Activated T-helper 1 cell treated with anti-CD3 and anti-CD28 coated beads, Interleukin-2, amount 50 U/mL, for 16 hours (primary cell): ENCODE measurements at regions not wholly inside any gene's neighbourhood (a gene's known extent, or its start where the extent isn't known, plus 50 kb on each side); places are given as distances from the start of the nearest gene placed in this dataset.

Source experiments
- DNase-seq, 2 donors: peaks; one replicate each; pipeline ENCODE4 v3.0.0-alpha.2; 2020; ENCODE audit warnings: low read depth in 1 of 2, low spot score in 1 of 2

DNA sequence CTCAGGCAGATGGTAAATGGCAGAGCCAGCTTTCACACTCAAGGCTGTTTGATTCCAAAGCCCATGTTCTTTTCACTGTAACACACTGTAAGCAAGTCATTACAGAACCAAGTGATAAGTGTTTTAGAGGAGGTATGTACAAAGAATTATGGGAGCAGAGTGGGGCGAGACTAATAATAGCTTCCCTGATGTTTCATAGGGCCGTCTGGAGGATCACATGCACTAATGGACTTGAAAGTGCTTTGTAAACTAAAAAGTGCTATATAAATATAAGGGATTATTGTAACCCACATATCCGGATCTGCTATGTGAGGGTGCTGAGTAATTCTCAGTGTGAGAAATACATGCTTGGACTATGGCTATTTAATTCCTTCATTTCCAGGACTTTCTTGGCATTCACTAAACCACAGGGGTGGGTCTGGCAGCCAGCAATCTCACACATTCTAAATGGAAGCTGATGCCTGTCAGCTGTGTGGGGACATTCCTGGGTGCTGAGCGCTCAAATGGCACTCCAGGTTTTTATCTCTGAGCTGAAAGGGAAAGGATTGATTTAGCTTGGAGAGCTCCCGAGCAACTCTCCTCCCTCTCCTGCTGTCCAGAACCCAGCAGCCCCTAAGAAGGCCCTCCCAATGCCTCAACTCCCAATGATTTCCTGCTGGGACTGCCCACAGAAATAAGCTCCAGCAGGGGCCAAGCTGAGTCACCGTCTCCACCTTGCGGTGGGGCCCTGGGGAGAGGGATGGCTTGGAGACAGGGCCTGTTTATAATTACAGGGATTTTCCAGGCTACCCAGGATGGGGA lies 222.8 kb downstream of the SOX11 start:
- DNase-seq: no peak

- DNase-seq: no peak
Measured at GRCh38 chr2:5915881-5916310, 223.7 kb downstream of the SOX11 start.

DNA sequence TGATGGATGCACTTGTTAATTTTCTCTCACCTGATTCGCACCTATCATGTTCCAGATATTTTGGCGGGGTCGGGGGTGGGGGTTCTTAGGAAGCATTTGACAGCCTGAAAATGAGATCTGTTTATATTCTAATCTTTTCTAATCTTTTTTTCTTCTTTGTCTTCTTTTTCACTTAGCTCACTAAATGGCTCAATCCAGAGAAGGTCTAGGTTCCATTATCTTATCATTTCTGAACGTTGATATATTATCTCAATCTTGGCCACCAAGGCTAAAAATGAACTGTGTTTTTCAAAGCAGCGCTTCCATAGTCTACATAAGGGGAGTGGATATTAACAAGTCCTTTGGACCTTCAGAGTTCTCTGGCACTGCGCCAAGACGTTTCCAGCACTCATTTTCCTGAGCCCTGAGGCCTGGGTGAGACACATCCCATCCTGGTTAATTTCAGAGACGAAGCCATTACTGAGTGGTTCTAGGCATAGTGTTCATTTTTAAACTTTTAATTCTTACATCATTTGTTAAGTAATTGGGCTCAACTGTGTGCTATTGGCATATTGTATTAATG lies 229.0 kb downstream of the SOX11 start:
- no peak for DNase-seq

DNA sequence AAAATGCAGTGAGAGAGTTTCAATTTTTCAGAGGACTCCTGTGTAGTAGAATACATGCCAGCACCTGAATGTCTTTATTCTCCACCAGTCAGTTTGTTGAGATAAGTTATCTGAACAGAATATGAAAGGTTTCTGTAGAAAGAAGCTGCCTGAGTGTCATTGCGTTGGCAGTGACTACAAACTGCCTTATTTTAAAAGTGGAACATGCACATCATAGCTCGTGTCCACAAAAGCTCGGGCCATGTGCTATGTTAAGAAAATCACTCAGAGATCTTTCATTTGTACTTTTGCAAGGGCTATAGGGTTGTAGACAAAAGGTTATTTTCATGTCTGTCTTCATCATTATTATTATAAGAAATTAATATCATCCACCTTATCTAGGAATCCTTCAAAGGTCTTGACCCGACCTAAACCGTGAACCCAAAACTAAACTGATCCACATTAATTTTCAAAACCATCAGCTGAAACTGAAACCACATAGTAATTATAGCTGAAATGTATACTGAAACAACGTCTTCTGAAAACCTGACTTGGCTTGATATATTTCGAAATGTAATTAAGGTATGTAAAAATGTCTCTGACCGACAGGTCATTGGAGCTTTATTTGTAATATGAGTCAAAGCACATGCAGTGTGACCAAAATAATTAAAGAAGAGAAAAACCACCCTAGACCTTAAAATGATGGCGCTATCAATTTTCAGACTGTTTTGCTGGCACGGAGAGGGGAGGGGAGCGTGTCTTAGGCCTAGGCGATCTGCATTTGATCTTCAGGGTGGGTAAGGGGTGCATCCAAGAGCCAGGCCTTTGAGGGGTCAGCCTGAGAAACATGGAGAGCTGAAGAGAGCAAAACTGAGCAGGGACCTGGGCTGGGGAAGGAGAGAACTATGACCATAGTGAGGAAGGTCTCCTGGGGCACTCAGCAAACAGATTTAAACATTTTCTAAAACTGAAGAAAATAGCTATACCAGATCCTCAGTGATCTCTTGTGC lies 232.1 kb downstream of the SOX11 start:
- DNase-seq: no peak

DNA sequence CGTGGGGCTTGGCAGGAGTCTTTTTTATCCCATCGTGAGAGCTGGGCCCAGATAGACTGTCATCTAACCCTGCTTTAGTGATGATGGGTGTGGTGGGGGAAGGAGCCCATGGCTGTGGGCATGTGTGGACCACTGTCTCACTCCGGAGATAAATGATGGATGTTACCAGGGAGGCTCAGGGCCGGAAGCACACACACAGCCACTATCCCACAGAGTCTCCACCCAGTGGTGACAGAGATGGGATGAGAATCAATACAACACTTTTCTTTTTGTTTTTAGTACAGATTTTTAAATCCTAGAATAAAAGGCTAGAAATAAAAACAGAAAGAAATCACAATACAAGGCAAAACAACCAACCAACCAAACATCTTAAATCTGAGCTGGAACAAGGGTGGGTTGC lies 233.4 kb downstream of the SOX11 start:
- no peak for DNase-seq

DNA sequence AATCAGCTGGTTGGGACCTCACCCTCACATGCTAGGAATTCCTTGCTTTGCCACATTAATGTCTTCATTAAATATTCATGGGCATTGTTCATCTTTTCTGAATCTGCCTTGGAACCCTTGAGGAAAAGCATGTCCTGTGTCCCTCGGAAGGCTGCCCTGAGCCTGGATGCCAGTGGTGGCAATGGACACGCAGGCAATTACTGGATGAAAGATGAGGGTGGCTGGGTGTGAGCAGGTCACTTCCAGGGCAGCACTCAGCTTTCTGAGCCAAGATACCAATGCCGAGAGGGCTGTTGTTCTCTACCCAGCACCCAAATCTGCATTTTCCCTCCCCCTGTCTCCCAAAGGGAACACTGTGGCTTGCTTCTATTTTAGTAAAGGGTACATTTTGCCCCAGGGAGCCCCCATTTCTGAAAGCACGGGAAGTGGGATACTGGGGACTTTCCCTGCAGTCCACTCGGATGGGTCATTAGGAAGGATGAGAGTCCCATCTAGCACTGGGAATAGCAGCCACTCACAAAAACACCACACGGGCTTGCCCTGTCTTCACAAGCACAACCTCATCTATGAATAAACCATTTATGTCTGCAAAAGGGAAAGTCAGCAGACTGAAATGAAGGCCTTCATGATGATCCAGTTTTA lies 234.8 kb downstream of the SOX11 start:
- DNase-seq: no peak

- no peak for DNase-seq
Measured at GRCh38 chr2:5932556-5933469, 240.6 kb downstream of the SOX11 start.

- DNase-seq: no peak
Measured at GRCh38 chr2:5933669-5934068, 241.5 kb downstream of the SOX11 start.

DNA sequence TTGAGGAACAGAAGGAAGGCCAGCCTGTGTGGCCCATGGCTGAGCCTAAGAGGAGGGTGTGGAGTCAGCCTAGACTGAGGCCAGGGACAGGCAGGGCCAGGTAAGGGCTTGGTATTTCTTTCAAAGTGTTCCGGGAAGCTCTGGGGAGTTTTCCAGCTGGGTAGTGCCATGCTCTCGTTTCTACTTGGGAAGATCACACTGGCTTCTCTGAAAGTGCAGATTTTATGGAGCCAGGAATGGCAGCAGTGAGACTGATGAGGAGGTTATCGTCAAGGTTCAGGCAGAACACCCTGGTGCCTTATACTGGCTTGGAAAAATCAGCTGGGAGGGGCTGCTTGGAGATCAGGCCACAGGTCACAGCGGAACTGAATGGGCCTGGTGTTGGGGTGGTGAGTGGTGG lies 245.1 kb downstream of the SOX11 start:
- no peak for DNase-seq

GRCh38 chr2:5937851-5938565 lies 245.8 kb downstream of the SOX11 start:
- no peak for DNase-seq

DNA sequence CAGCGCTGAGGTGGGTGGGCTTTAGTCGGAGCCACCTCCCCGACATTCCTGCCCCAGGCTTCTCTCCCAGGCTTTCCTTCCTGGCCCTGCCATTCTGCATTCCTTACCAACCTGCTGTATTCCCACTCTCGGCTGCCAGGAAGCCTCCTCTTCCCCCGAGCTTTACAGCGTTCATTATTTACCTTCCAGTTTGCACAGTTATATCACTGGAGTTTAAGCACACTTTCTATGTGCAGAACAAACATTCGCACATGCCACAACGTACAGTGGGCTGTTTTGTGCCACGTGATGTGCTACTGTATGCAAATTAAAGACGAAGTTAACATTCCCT lies 246.3 kb downstream of the SOX11 start:
- no peak for DNase-seq

DNA sequence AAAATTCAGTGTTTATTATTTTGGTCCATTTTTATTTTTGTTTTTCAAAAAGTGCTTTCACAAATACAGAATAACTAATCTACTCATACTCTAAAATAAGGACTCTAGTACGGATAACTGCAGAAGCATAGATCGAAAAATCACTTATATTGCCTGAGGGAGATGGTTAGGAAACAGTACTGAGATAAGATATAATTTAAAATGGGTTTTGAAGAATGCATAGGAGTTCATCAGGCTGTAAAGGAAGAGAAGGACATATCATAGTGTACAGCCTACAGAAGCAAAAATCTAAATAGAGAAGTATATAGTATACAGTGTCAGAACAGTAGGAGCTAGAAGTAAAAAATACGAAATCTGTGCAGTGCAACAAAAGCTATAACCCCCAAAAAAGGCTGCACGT lies 247.4 kb downstream of the SOX11 start:
- DNase-seq: no peak

DNA sequence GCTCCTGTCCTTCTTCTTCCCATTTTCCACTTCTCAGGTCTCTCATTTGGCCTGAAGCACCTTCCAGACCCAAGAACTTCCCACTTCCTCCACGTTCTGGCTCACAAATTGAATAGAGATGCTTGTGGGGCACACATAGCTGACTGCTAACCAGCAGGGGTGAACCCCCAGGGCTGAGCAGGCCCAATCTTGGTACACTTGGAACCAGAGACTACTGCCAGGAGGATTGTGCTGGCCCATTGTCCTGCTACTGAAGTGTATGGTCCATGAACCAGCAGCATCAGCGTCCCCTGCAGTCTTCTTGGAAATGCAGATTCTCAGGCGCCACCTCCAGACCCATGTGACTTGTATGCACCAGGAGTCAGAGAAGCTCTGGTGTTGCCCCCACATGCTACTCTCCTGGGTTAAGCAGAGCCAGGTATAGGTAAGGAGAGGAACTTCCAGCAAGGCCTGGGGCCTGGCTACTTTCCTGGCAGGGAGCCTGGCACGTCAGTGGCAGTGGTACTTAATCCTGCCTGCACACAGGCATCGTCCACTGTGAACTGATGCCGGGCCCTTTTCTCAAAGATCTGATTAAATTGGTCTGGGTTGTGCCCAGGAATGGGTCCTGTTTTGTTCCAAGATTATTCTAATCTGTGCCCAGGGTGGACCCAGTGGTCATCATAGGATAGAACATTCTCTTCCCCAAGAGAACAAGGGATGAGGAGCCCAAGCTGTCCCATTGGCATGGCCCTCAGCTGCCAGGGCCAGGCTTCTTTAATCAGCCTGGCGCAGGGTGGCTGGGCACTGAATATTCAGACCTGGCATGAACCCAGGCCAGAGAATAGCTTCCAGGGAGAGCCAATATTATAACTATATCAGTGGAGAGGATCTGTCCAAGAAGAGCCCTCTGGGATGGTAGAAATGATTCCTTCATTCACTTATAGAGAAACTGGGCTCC lies 248.7 kb downstream of the SOX11 start:
- no peak for DNase-seq

DNA sequence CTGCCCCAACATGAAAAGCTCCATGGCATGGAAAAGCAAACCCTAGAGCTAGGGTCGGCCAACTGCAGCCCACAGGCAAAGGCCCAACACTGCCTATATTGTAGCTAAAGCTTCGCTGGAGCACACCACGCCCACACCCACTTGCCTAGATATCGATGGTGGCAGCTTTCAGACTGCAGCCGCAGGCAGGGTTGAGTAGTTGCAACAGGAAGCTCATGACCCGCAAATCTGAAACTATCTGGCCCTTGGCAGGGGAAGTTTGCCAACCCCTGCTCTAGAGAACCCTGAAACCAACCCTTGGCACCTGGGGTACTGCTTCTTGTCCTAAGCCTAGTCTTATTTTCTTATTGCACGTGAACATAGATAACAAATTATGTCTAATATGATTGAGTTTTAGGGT lies 250.0 kb downstream of the SOX11 start:
- DNase-seq: no peak

- DNase-seq: no peak
Measured at GRCh38 chr2:5945742-5946141, 253.6 kb downstream of the SOX11 start.

GRCh38 chr2:5946225-5947115 lies 254.3 kb downstream of the SOX11 start:
- DNase-seq: no peak

- no peak for DNase-seq
Measured at GRCh38 chr2:5950736-5951135, 258.6 kb downstream of the SOX11 start.

GRCh38 chr2:5951471-5951870 lies 259.3 kb downstream of the SOX11 start:
- DNase-seq: no peak
